SK-N-SH treated with all-trans-retinoic acid at 6 μM for 48 hours (cell line): ENCODE measurements at regions not wholly inside any gene's neighbourhood (a gene's known extent, or its start where the extent isn't known, plus 50 kb on each side); places are given as distances from the start of the nearest gene placed in this dataset.

Experiments
- ATAC-seq: fragments of 200-7000 bp; cut with Tn5 transposase; 3 replicates; pipeline ENCODE4 v1.9.1; 2020; ENCODE audit warnings: mild to moderate bottlenecking, moderate library complexity
- ARNTL ChIP-seq: fragments of 450-650 bp; formaldehyde crosslinking; IDR thresholded peaks from 2 replicates; pipeline ENCODE4 v1.5.0; 2020; ENCODE audit warnings: low read depth, mild to moderate bottlenecking, moderate library complexity, borderline replicate concordance
- BACH2 ChIP-seq: fragments of 250-450 bp; sonication (Bioruptor Pico); IDR thresholded peaks from 2 replicates; pipeline ENCODE4 v1.9.0; 2021; ENCODE audit warnings: mild to moderate bottlenecking, borderline replicate concordance
- CREB5 ChIP-seq: fragments of 250-450 bp; sonication (Bioruptor Pico); IDR thresholded peaks from 2 replicates; pipeline ENCODE4 v1.5.1; 2020; ENCODE audit warnings: low read depth, mild to moderate bottlenecking, moderate library complexity
- CSDC2 ChIP-seq: fragments of 250-450 bp; sonication (Bioruptor Pico); IDR thresholded peaks from 2 replicates; pipeline ENCODE4 v1.5.0; 2020; ENCODE audit warnings: mild to moderate bottlenecking, moderate library complexity
- ESRRG ChIP-seq: fragments of 250-450 bp; sonication (Bioruptor Pico); IDR thresholded peaks from 2 replicates; pipeline ENCODE4 v1.6.1; 2021; ENCODE audit warnings: mild to moderate bottlenecking
- GLIS3 ChIP-seq: fragments of 250-450 bp; sonication (Bioruptor Pico); IDR thresholded peaks from 2 replicates; pipeline ENCODE4 v1.5.0; 2020; ENCODE audit warnings: mild to moderate bottlenecking, moderate library complexity
- ISL1 ChIP-seq: fragments of 250-450 bp; sonication (Bioruptor Pico); IDR thresholded peaks from 2 replicates; pipeline ENCODE4 v2.1.2; 2022; ENCODE audit warnings: mild to moderate bottlenecking, moderate library complexity
- OSR1 ChIP-seq: fragments of 250-450 bp; sonication (Bioruptor Pico); IDR thresholded peaks from 2 replicates; pipeline ENCODE4 v1.8.0; 2022; ENCODE audit warnings: moderate library complexity, mild to moderate bottlenecking, inconsistent platforms
- PATZ1 ChIP-seq: fragments of 250-450 bp; sonication (Bioruptor Pico); IDR thresholded peaks from 2 replicates; pipeline ENCODE4 v1.8.0; 2020; ENCODE audit warnings: mild to moderate bottlenecking, moderate library complexity, borderline replicate concordance
- POU6F1 ChIP-seq: fragments of 250-450 bp; sonication (Bioruptor Pico); IDR thresholded peaks from 2 replicates; pipeline ENCODE4 v1.8.0; 2021; ENCODE audit warnings: low read depth, mild to moderate bottlenecking, moderate library complexity, borderline replicate concordance
- PPARA ChIP-seq: fragments of 250-450 bp; sonication (Bioruptor Pico); IDR thresholded peaks from 2 replicates; pipeline ENCODE4 v1.5.0; 2020; ENCODE audit warnings: mild to moderate bottlenecking, borderline replicate concordance
- RARB ChIP-seq: fragments of 250-450 bp; sonication (Bioruptor Pico); IDR thresholded peaks from 2 replicates; pipeline ENCODE4 v1.8.0; 2021; ENCODE audit warnings: mild to moderate bottlenecking, moderate library complexity
- SNAI2 ChIP-seq: fragments of 250-450 bp; sonication (Bioruptor Pico); IDR thresholded peaks from 2 replicates; pipeline ENCODE4 v1.5.0; 2020; ENCODE audit warnings: mild to moderate bottlenecking, moderate library complexity
- TCF4 ChIP-seq: fragments of 250-450 bp; sonication (Bioruptor Pico); IDR thresholded peaks from 2 replicates; pipeline ENCODE4 v1.8.0; 2021; ENCODE audit warnings: mild to moderate bottlenecking, moderate library complexity, borderline replicate concordance
- TOX ChIP-seq: fragments of 250-450 bp; sonication (Bioruptor Pico); IDR thresholded peaks from 2 replicates; pipeline ENCODE4 v1.8.0; 2021; ENCODE audit warnings: mild to moderate bottlenecking, moderate library complexity, borderline replicate concordance
- TSHZ2 ChIP-seq: fragments of 250-450 bp; sonication (Bioruptor Pico); IDR thresholded peaks from 2 replicates; pipeline ENCODE4 v1.5.0; 2020; ENCODE audit warnings: mild to moderate bottlenecking, moderate library complexity
- ZC3H10 ChIP-seq: fragments of 250-450 bp; sonication (Bioruptor Pico); IDR thresholded peaks from 2 replicates; pipeline ENCODE4 v1.5.1; 2021; ENCODE audit warnings: mild to moderate bottlenecking, moderate library complexity
- ZFP3 ChIP-seq: fragments of 250-450 bp; sonication (Bioruptor Pico); IDR thresholded peaks from 2 replicates; pipeline ENCODE4 v1.5.0; 2020; ENCODE audit warnings: mild to moderate bottlenecking, moderate library complexity
- ZFP30 ChIP-seq: fragments of 450-650 bp; formaldehyde crosslinking; IDR thresholded peaks from 2 replicates; pipeline ENCODE4 v1.5.0; 2022; ENCODE audit warnings: mild to moderate bottlenecking, moderate library complexity
- ZNF565 ChIP-seq: fragments of 450-650 bp; formaldehyde crosslinking; conservative IDR thresholded peaks from 2 replicates; pipeline ENCODE4 v1.5.0; 2020; ENCODE audit warnings: low read depth, mild to moderate bottlenecking, moderate library complexity
- ZNF70 ChIP-seq: fragments of 450-650 bp; formaldehyde crosslinking; IDR thresholded peaks from 2 replicates; pipeline ENCODE4 v1.5.0; 2020; ENCODE audit warnings: mild to moderate bottlenecking, moderate library complexity
- ZNF8 ChIP-seq: fragments of 450-650 bp; formaldehyde crosslinking; IDR thresholded peaks from 2 replicates; pipeline ENCODE4 v1.5.0; 2020; ENCODE audit warnings: mild to moderate bottlenecking, moderate library complexity
- TF ChIP-seq, protein P1 (sequence below): fragments of 250-450 bp; sonication (Bioruptor Pico); IDR thresholded peaks from 2 replicates; pipeline ENCODE4 v1.5.1; 2021; ENCODE audit warnings: mild to moderate bottlenecking, moderate library complexity

DNA sequence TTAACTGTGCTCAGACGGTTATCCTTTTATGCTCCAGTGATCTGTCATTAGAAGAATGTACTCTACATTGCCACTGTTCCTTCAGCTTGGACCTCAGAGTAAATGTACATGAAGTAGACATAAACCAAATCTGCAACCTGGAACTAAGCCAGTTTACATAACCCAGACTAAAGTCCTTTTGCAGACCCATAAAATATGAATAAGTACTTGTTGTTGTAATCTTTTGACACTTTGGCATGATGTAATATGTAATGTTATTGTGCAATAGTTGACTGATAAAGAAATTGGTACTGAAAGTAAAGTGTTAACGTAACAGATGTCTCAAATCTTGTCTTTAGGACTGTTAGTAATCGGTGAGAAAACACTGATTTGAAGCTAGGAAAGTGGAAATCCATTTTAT is 115.8 kb upstream of the SORCS1 start:
- no peak for ATAC-seq
- TF ChIP-seq PATZ1 (CRISPR knock-in tag) (no peak), ISL1 (CRISPR knock-in tag) (peak; percentile 44; the same call in 1 of the 2 replicates), TCF4 (CRISPR knock-in tag) (no peak), CSDC2 (CRISPR knock-in tag) (no peak), ZNF8 (CRISPR knock-in tag) (no peak)
- TF ChIP-seq, protein P1, sequence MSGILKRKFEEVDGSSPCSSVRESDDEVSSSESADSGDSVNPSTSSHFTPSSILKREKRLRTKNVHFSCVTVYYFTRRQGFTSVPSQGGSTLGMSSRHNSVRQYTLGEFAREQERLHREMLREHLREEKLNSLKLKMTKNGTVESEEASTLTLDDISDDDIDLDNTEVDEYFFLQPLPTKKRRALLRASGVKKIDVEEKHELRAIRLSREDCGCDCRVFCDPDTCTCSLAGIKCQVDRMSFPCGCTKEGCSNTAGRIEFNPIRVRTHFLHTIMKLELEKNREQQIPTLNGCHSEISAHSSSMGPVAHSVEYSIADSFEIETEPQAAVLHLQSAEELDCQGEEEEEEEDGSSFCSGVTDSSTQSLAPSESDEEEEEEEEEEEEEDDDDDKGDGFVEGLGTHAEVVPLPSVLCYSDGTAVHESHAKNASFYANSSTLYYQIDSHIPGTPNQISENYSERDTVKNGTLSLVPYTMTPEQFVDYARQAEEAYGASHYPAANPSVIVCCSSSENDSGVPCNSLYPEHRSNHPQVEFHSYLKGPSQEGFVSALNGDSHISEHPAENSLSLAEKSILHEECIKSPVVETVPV (CRISPR knock-in tag), result no peak

DNA sequence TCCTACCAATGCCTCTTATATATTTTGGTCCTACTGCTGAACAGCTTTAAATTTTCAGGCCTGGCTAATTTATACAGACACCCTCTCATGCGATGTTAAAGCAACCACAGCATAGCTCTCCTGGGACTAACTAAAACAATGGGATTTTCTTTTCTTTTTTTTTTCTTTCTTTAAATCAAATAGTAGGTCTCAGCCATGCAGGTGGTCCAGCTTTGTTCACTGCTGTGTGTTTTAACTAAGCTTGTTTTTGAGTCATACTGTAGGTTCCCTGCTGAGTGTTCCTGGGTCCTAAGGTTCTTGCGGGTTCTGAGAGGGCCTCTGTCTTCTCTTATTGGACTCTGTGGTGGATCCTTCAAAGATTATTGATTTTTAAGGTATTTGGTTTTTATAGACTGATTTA is 113.1 kb upstream of the SORCS1 start:
- TF ChIP-seq ZFP30 (CRISPR knock-in tag) (no peak), OSR1 (CRISPR knock-in tag) (no peak), ZNF565 (no peak), BACH2 (no peak), ZNF70 (CRISPR knock-in tag) (no peak), SNAI2 (CRISPR knock-in tag) (no peak), CREB5 (no peak), TOX (CRISPR knock-in tag) (no peak), GLIS3 (no peak), TSHZ2 (no peak), CSDC2 (CRISPR knock-in tag) (no peak), ARNTL (no peak), PPARA (CRISPR knock-in tag) (no peak), TCF4 (CRISPR knock-in tag) (no peak), ZC3H10 (CRISPR knock-in tag) (no peak), ZFP3 (CRISPR knock-in tag) (no peak), ZNF8 (CRISPR knock-in tag) (no peak), ISL1 (CRISPR knock-in tag) (no peak)
- TF ChIP-seq, protein P1 (CRISPR knock-in tag), result no peak

DNA sequence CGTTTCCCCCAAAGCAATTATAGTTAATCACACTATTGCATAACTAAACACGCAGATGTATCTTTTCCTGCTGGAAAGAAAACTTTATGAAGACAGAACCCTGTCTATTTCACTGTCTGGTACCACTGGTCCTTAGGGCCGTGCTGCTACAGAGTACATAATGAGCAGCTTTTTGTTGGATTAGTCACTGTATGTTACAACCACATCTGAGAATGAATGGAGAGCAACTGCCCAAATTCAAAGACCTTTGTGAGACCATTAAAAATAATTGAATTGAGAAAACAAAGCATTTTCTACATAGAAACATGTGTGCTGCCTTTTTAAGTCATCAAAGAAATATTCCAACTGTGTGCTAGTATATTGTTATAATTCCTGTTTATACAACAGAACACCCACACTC is 111.3 kb upstream of the SORCS1 start:
- ATAC-seq, result no peak
- no peak for TF ChIP-seq ZC3H10 (CRISPR knock-in tag)
- 0 out of 2 replicates have a peak, but pooled peaks have one; percentile 28 for TF ChIP-seq ISL1 (CRISPR knock-in tag)

More for the DNA sequence above, 113.1 kb upstream of the SORCS1 start:
- no peak for ATAC-seq

- ATAC-seq, result no peak
- TF ChIP-seq RARB (CRISPR knock-in tag) (no peak), TOX (CRISPR knock-in tag) (no peak), ESRRG (CRISPR knock-in tag) (no peak), OSR1 (CRISPR knock-in tag) (no peak), ZFP30 (CRISPR knock-in tag) (no peak), TSHZ2 (no peak), BACH2 (no peak), TCF4 (CRISPR knock-in tag) (no peak), SNAI2 (CRISPR knock-in tag) (no peak), ARNTL (no peak), GLIS3 (no peak), POU6F1 (no peak), CSDC2 (CRISPR knock-in tag) (no peak), ZNF8 (CRISPR knock-in tag) (no peak)
Observed at GRCh38 chr10:107269626-107270025, 105.1 kb upstream of the SORCS1 start.
